ENCODE measurements at regions not wholly inside any gene's neighbourhood (a gene's known extent, or its start where the extent isn't known, plus 50 kb on each side); places are given as distances from the start of the nearest gene placed in this dataset.

DNA sequence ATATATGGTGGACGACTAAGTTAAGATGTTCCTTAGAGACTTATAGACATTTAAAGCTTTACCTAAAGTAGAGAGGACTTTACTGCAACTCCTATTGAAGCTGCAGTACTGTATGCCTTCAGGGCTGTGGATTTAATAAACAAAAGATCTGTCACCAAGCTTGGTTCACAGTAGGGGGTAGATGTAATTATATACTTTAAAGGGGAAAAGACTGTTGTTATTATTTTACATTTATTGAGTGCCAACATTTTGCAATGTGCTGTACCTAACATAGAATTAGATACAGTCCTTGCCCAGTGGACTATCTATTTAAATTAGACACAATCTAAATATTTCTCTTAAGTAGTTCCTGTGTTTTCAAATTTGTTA is 67.2 kb downstream of the SLIT2 start:
- no peak for DNase-seq (ENCODE audit: low spot score)
- in situ Hi-C loops (cut with MboI; ENCODE audit: low pct_unique_long_range_greater_than_20kb, low sequenced_read_pairs, unreplicated experiment) = no loop called here

DNA sequence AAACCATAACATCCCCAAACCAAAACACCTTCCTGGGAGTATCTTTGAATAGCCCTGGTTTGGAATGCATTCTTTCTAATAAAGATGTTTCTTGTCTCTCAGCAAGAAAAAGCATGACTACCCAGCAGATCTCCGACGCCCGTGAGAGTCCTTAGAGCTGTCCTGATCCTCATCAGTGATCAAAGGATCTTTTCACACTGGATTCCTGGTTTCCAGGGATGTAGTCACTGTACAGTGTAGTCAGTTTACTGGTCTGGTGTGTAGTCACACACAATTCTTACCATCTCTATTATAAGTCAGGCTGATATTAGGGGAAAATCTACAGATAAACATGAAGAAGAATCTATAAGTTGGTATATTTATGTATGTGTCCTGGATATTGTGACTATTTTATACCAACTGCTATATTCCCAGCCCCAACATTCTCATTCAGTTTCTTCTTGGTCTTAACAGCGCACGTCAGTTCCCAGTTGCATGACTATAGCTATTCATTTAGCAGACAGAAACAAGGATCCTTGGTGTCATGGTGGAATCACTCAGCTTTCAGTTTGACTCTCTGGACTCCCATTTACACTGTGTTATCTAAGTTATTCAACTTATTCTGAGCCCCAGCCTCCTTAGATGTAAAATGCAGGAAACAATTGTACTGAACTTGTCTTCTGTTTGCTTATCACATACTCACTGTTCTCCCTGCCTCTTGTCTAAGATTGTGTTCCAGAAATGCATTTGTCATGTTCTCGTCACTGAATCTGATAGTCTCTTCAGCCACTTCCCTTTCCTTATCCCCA is 68.3 kb downstream of the SLIT2 start:
- DNase-seq (ENCODE audit: low spot score) = no peak
- TF ChIP-seq, protein P1, sequence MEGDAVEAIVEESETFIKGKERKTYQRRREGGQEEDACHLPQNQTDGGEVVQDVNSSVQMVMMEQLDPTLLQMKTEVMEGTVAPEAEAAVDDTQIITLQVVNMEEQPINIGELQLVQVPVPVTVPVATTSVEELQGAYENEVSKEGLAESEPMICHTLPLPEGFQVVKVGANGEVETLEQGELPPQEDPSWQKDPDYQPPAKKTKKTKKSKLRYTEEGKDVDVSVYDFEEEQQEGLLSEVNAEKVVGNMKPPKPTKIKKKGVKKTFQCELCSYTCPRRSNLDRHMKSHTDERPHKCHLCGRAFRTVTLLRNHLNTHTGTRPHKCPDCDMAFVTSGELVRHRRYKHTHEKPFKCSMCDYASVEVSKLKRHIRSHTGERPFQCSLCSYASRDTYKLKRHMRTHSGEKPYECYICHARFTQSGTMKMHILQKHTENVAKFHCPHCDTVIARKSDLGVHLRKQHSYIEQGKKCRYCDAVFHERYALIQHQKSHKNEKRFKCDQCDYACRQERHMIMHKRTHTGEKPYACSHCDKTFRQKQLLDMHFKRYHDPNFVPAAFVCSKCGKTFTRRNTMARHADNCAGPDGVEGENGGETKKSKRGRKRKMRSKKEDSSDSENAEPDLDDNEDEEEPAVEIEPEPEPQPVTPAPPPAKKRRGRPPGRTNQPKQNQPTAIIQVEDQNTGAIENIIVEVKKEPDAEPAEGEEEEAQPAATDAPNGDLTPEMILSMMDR (IDR thresholded peaks at IDR 0.05; ENCODE audit: extremely low read depth, insufficient read depth, missing control alignments) = no peak
- in situ Hi-C loops (cut with MboI; ENCODE audit: low pct_unique_long_range_greater_than_20kb, low sequenced_read_pairs, unreplicated experiment) = no loop called here

More for the DNA sequence above, 67.2 kb downstream of the SLIT2 start:
- TF ChIP-seq, protein P1 (IDR thresholded peaks at IDR 0.05; ENCODE audit: extremely low read depth, insufficient read depth, missing control alignments) = no peak

DNA sequence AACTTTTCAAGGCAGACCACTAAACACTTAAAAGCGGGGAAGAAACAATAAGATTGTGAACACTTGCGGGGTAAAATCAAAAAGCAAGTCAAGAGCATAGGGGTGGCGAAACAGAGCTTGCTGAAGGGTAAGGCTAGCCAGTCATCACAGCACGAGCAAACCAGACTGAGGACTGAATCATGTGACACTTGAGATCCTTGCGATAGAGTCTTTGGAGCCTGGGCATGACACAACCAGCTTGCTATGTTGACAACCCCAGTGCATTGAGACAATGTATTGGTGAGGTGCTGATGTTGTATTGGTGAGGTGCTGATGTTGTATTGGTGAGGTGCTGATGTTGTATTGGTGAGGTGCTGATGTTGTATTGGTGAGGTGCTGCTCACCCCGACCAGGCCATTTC is 72.3 kb downstream of the SLIT2 start:
- in situ Hi-C loops (cut with MboI; ENCODE audit: low pct_unique_long_range_greater_than_20kb, low sequenced_read_pairs, unreplicated experiment) = no loop called here
- DNase-seq (ENCODE audit: low spot score) = no peak
- TF ChIP-seq, protein P1 (IDR thresholded peaks at IDR 0.05; ENCODE audit: extremely low read depth, insufficient read depth, missing control alignments) = no peak

DNA sequence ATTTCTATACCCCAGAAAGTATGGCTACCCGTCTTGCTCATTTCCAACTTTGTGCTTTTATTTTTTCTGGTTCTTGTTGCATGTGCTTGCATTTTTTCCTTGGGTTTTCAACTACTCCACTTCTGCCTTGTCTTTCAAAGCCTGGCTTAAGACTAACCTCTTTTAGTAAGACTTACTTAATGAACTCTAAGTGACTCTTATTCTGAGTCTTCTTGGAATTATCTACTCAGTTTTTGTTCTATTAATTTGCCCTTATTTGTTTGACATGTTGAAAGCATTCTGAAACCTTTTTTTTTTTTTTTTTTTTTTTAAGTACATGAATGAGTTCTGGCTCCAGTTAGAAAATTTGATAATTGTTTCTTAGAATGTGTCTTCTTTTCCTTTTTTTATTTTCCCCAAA is 74.8 kb downstream of the SLIT2 start:
- TF ChIP-seq, protein P1 (IDR thresholded peaks at IDR 0.05; ENCODE audit: extremely low read depth, insufficient read depth, missing control alignments) = no peak

DNA sequence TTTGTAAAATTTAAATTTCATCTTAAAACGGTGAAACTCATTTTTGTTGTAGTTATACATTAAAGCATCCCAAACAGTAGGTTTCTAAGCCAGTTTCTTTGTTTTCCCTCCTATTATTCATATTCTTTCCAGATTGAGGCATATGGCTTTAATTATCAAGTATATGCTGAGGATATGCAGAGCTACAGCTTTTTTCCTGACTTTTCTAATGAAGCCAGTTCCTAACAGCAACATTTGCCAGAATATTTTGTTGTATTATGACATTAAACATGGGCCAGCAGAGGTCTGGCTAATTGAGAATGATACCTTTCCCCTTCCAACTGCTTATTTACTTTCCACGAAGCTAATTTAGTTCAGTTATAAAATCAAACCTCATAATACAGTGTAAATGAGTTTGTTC is 75.3 kb downstream of the SLIT2 start:
- in situ Hi-C loops (cut with MboI; ENCODE audit: low pct_unique_long_range_greater_than_20kb, low sequenced_read_pairs, unreplicated experiment) = no loop called here
- TF ChIP-seq, protein P1 (IDR thresholded peaks at IDR 0.05; ENCODE audit: extremely low read depth, insufficient read depth, missing control alignments) = no peak
- no peak for DNase-seq (ENCODE audit: low spot score)

More for the DNA sequence above, 74.8 kb downstream of the SLIT2 start:
- in situ Hi-C loops (cut with MboI; ENCODE audit: low pct_unique_long_range_greater_than_20kb, low sequenced_read_pairs, unreplicated experiment) = no loop called here
- no peak for DNase-seq (ENCODE audit: low spot score)

DNA sequence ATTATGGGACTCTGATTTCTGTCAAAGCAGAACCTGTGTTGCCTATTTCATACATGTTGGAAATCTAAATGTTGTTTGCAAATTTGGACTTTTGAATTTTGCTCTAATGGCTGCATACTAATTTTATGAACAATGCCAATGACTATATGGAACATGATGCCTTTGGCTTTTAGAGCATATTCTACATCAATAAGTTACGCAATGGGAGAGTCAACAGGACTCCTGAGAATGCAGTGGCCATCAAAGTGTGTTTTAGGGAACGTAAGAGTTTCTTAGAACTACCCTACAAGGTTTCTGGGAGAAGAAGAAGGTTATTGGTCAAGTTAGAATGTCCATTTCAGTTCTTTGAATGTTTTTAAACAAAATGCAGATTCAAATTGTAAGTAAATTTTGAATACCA is 76.1 kb downstream of the SLIT2 start:
- TF ChIP-seq, protein P1 (IDR thresholded peaks at IDR 0.05; ENCODE audit: extremely low read depth, insufficient read depth, missing control alignments) = no peak
- DNase-seq (ENCODE audit: low spot score) = no peak
- in situ Hi-C loops (cut with MboI; ENCODE audit: low pct_unique_long_range_greater_than_20kb, low sequenced_read_pairs, unreplicated experiment) = no loop called here

All from GM13977 (cell line).